HCT116 (cell line): ENCODE measurements at regions not wholly inside any gene's neighbourhood (a gene's known extent, or its start where the extent isn't known, plus 50 kb on each side); places are given as distances from the start of the nearest gene placed in this dataset.

Experiments used
- ATAC-seq: fragments of 200-7000 bp; cut with Tn5 transposase; 2 replicates; pipeline ENCODE4 v1.9.1; 2020; ENCODE audit warnings: mild to moderate bottlenecking, moderate library complexity
- BruUV-seq: library from RNA; stranded (reverse); fragments of 400-500 nt; replicated peaks from 2 replicates; lab custom pipeline; 2021; lab: Mats Ljungman, UMichigan
- CTCF ChIA-PET: fragments of 300-600 bp; sonication (Branson Sonifier 250); formaldehyde crosslinking; loops from one replicate; lab custom pipeline; 2021; ENCODE audit warnings: antibody characterized with exemption; lab: Charles Lee
- POLR2A ChIA-PET: fragments of 300-600, 350-600 bp; sonication (Branson Sonifier 250); formaldehyde crosslinking; loops from one replicate; lab custom pipeline; 2021; ENCODE audit warnings: antibody characterized with exemption; lab: Charles Lee
- RAD21 ChIA-PET, 2 experiments: fragments of 300-600 bp; sonication (Branson Sonifier 250); formaldehyde crosslinking; loops; one replicate each; lab custom pipeline; 2023; ENCODE audit warnings: low total read pairs in 2 of 2; ENCODE audit not compliant: uncharacterized antibody in 2 of 2, unreplicated experiment in 2 of 2, low non-redundant PET in 1 of 2; lab: Charles Lee
- DNase-seq: peaks from one replicate; pipeline ENCODE4 v3.0.0-alpha.2; 2010; ENCODE audit warnings: low read depth, low spot score
- H2AFZ ChIP-seq: fragments of 200-600 bp; shearing (Covaris generic), sonication (generic); 2 replicates; pipeline ENCODE4 v1.6.1; 2017; ENCODE audit warnings: low read depth, mixed run types, mixed read lengths, antibody characterized with exemption, low read length; ENCODE audit not compliant: poor library complexity, severe bottlenecking
- H3K27ac ChIP-seq: 2 replicates; pipeline ENCODE4 v1.5.1; 2012; ENCODE audit warnings: low read depth, low read length
- H3K27me3 ChIP-seq: fragments of 200-600 bp; sonication (generic); 2 replicates; pipeline ENCODE4 v1.6.1; 2016; ENCODE audit warnings: mixed run types, low read length, mixed read lengths; ENCODE audit not compliant: insufficient read depth
- H3K36me3 ChIP-seq, 2 experiments: fragments of 200-500 bp in 1 of 2; fragments of 200-600 bp in 1 of 2; sonication (Bioruptor generic) in 1 of 2; sonication (generic) in 1 of 2; 2 replicates each; pipeline versions ENCODE4 v1.5.1 to v1.6.1; 2014 to 2016; ENCODE audit warnings: low read length in 2 of 2, inconsistent platforms in 1 of 2, mixed read lengths in 1 of 2, mixed run types in 1 of 2; ENCODE audit not compliant: insufficient read depth in 2 of 2, control insufficient read depth in 1 of 2
- H3K4me1 ChIP-seq, 2 experiments: fragments of 200-600 bp in 1 of 2; sonication (generic) in 1 of 2; 2 replicates each; pipeline versions ENCODE4 v1.5.1 to v1.6.1; 2012 to 2017; ENCODE audit warnings: low read length in 2 of 2, inconsistent platforms in 1 of 2, mild to moderate bottlenecking in 1 of 2, mixed read lengths in 1 of 2, mixed run types in 1 of 2, moderate library complexity in 1 of 2; ENCODE audit not compliant: insufficient read depth in 2 of 2, control insufficient read depth in 1 of 2
- H3K4me2 ChIP-seq: fragments of 200-600 bp; sonication (generic); 2 replicates; pipeline ENCODE4 v1.6.1; 2017; ENCODE audit warnings: mixed run types, low read length, mixed read lengths
- H3K4me3 ChIP-seq, 2 experiments: fragments of 200-600 bp in 1 of 2; sonication (generic) in 1 of 2; replicated peaks in 1 of 2; 2 replicates each; pipeline ENCODE4 v1.5.1; 2011 to 2016; ENCODE audit warnings: low read length in 2 of 2, control low read depth in 1 of 2, low read depth in 1 of 2, mild to moderate bottlenecking in 1 of 2, mixed read lengths in 1 of 2, mixed run types in 1 of 2
- H3K79me2 ChIP-seq: fragments of 200-600 bp; sonication (generic); 2 replicates; pipeline ENCODE4 v1.6.1; 2017; ENCODE audit warnings: mild to moderate bottlenecking, mixed run types, low read length, moderate library complexity, mixed read lengths; ENCODE audit not compliant: insufficient read depth
- H3K9ac ChIP-seq: fragments of 200-600 bp; sonication (generic); 2 replicates; pipeline ENCODE4 v1.6.1; 2016; ENCODE audit warnings: low read length, mixed read lengths
- H3K9me2 ChIP-seq: fragments of 200-600 bp; sonication (generic), shearing (Covaris generic); 2 replicates; pipeline ENCODE4 v1.6.1; 2017; ENCODE audit warnings: mixed run types, mild to moderate bottlenecking, moderate library complexity; ENCODE audit not compliant: insufficient read depth
- H3K9me3 ChIP-seq, 2 experiments: fragments of 200-500 bp in 1 of 2; fragments of 200-600 bp in 1 of 2; sonication (Bioruptor generic) in 1 of 2; sonication (generic) in 1 of 2; 2 replicates each; pipeline ENCODE4 v1.6.1; 2014 to 2017; ENCODE audit warnings: low read length in 2 of 2, mixed read lengths in 2 of 2, inconsistent platforms in 1 of 2, low read depth in 1 of 2, mild to moderate bottlenecking in 1 of 2, mixed run types in 1 of 2, moderate library complexity in 1 of 2; ENCODE audit not compliant: control insufficient read depth in 1 of 2, insufficient read depth in 1 of 2
- H4K20me1 ChIP-seq: fragments of 200-600 bp; sonication (generic), shearing (Covaris generic); 2 replicates; pipeline ENCODE4 v1.6.1; 2017; ENCODE audit warnings: mixed run types, mild to moderate bottlenecking, moderate library complexity; ENCODE audit not compliant: insufficient read depth
- ATF3 ChIP-seq: IDR thresholded peaks from 2 replicates; pipeline ENCODE4 v1.6.1; 2012
- EZH2 ChIP-seq: fragments of 200-600 bp; sonication (generic); IDR thresholded peaks from 2 replicates; pipeline ENCODE4 v1.6.1; 2017; ENCODE audit warnings: antibody characterized with exemption, mixed run types
- EZH2phosphoT487 ChIP-seq: fragments of 200-600 bp; IDR thresholded peaks from 2 replicates; pipeline ENCODE4 v1.6.1; 2018; ENCODE audit warnings: antibody characterized with exemption, borderline replicate concordance
- POLR2A ChIP-seq: IDR thresholded peaks from 2 replicates; pipeline ENCODE4 v1.7.0; 2011; ENCODE audit warnings: borderline replicate concordance; ENCODE audit not compliant: insufficient read depth, insufficient read length; ENCODE audit errors: extremely low read depth
- SIN3A ChIP-seq: IDR thresholded peaks from 2 replicates; pipeline ENCODE4 v1.6.1; 2012; ENCODE audit warnings: low read depth
- SRF ChIP-seq: IDR thresholded peaks from 2 replicates; pipeline ENCODE4 v1.6.1; 2012; ENCODE audit warnings: low read depth
- YY1 ChIP-seq: IDR thresholded peaks from 2 replicates; pipeline ENCODE4 v1.6.1; 2011; ENCODE audit warnings: low read length, low read depth, moderate library complexity, mild to moderate bottlenecking; ENCODE audit not compliant: insufficient replicate concordance; ENCODE audit errors: extremely low read depth
- intact Hi-C: fragments of 100-400 bp; cut with micrococcal nuclease; formaldehyde crosslinking; loops from 2 replicates; pipeline ENCODE4 v1.10.0; 2022
- TF ChIP-seq, protein P1 (sequence below): IDR thresholded peaks from 2 replicates; pipeline ENCODE4 v1.6.1; 2011; ENCODE audit warnings: mild to moderate bottlenecking, low read length, moderate library complexity; ENCODE audit not compliant: insufficient replicate concordance; ENCODE audit errors: extremely low read depth

DNA sequence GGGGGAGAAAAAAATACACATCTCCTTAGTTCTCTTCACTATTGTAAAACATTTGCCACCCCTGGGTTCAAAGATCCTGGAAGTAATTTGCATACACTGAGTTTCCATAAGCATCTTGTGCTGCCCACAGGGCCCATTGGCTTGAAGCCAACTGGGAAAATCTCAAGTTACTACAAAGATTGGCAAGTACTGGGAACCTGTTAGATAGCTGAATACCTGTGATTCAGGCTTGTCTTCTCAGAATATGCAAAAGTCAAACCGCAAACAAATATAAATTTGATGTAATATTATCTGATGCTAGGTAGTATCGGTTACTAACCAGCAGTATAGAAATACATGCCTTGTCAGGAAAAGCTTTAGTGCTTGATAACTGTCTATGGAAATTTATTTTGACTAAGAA is 156.9 kb upstream of the FST start:
- TF ChIP-seq EZH2phosphoT487: no peak
- no peak for TF ChIP-seq EZH2
- no peak for TF ChIP-seq SIN3A
- TF ChIP-seq, protein P1, sequence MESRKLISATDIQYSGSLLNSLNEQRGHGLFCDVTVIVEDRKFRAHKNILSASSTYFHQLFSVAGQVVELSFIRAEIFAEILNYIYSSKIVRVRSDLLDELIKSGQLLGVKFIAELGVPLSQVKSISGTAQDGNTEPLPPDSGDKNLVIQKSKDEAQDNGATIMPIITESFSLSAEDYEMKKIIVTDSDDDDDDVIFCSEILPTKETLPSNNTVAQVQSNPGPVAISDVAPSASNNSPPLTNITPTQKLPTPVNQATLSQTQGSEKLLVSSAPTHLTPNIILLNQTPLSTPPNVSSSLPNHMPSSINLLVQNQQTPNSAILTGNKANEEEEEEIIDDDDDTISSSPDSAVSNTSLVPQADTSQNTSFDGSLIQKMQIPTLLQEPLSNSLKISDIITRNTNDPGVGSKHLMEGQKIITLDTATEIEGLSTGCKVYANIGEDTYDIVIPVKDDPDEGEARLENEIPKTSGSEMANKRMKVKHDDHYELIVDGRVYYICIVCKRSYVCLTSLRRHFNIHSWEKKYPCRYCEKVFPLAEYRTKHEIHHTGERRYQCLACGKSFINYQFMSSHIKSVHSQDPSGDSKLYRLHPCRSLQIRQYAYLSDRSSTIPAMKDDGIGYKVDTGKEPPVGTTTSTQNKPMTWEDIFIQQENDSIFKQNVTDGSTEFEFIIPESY: no peak
- no peak for TF ChIP-seq POLR2A
- TF ChIP-seq ATF3: no peak
- TF ChIP-seq SRF: no peak
- H3K27me3 ChIP-seq: no peaks in the 10 kb centered on the region
- no peak overlapping the region for H3K9ac ChIP-seq
- CTCF ChIA-PET: no interaction called here
- H3K9me3 ChIP-seq: no peaks in the 10 kb centered on the region
- no peak overlapping the region for H3K27ac ChIP-seq
- POLR2A ChIA-PET: no interaction called here
- DNase-seq: no peak
- H4K20me1 ChIP-seq: no peaks in the 10 kb centered on the region
- H3K9me2 ChIP-seq: no peaks in the 10 kb centered on the region
- H3K36me3 ChIP-seq: no peaks in the 10 kb centered on the region
- H2AFZ ChIP-seq: no peak overlapping the region
- H3K4me3 ChIP-seq: no peak overlapping the region
- ATAC-seq: no peak
- intact Hi-C loops: no loop called here
- no peaks in the 10 kb centered on the region for H3K4me1 ChIP-seq
- H3K79me2 ChIP-seq: no peaks in the 10 kb centered on the region
- BruUV-seq: no TSS peak
- H3K4me2 ChIP-seq: no peak overlapping the region
- RAD21 ChIA-PET: no interaction called here

DNA sequence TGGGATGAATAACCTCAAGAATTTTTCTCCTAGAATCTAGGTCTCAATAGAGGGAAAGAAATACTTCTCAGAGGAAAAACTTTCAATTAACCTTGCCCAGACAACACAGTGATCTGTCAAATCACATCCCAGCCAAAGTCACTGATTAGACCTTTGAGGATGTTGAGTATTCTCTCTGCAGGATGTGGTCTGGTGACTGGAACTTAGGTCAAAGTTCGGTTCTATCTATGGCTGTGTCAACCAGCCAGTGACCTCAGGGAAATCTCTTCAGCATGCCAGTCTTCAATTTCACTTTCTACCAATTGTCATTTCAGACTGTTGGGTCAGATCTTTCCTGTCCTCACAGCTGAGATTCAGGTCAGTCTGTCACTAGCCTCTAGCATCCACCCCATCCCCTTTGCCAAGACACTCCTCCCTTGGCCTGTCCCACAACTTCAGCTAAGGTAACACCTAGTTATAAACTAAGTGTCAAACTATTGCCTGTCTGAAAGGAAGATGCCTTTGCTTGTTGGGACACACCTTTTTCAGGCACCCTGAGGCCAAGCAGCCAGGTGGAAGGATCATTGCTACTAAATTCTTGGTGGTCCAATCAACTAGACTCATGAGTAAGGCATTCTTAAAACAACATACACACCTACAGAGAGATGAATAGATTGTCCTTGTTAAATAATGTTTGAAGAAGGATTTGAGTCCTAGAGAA is 156.3 kb upstream of the FST start:
- ChIA-PET CTCF (no interaction called here), RAD21 (no interaction called here), POLR2A (no interaction called here)
- H3K4me2 ChIP-seq: no peak overlapping the region
- no peaks in the 10 kb centered on the region for H3K9me2 ChIP-seq
- no peaks in the 10 kb centered on the region for H4K20me1 ChIP-seq
- no peaks in the 10 kb centered on the region for H3K4me1 ChIP-seq
- no peak overlapping the region for H2AFZ ChIP-seq
- intact Hi-C loops: no loop called here
- H3K36me3 ChIP-seq: no peaks in the 10 kb centered on the region
- no TSS peak for BruUV-seq
- no peak overlapping the region for H3K27ac ChIP-seq
- H3K9ac ChIP-seq: no peak overlapping the region
- ATAC-seq: no peak
- H3K9me3 ChIP-seq: no peaks in the 10 kb centered on the region
- no peak for TF ChIP-seq ATF3
- no peak for TF ChIP-seq YY1
- no peak for DNase-seq
- H3K4me3 ChIP-seq: no peak overlapping the region
- H3K27me3 ChIP-seq: no peaks in the 10 kb centered on the region
- H3K79me2 ChIP-seq: no peaks in the 10 kb centered on the region
